Hepatocyte (in vitro differentiated cells): ENCODE measurements at regions not wholly inside any gene's neighbourhood (a gene's known extent, or its start where the extent isn't known, plus 50 kb on each side); places are given as distances from the start of the nearest gene placed in this dataset.

Experiments used
- CTCF ChIP-seq: fragments of 200-600 bp; sonication (generic); IDR thresholded peaks from 2 replicates; pipeline ENCODE4 v1.5.1; 2016; ENCODE audit warnings: antibody characterized with exemption, mild to moderate bottlenecking; ENCODE audit not compliant: poor library complexity
- EZH2 ChIP-seq: fragments of 200-600 bp; sonication (generic); IDR thresholded peaks from 2 replicates; pipeline ENCODE4 v1.6.1; 2016; ENCODE audit warnings: antibody characterized with exemption, mild to moderate bottlenecking, borderline replicate concordance

- no peak for TF ChIP-seq CTCF
- TF ChIP-seq EZH2: no peak
Measured at GRCh38 chr13:33934343-33934742, 116.4 kb downstream of the RFC3 start.
